ENCODE measurements at regions not wholly inside any gene's neighbourhood (a gene's known extent, or its start where the extent isn't known, plus 50 kb on each side); places are given as distances from the start of the nearest gene placed in this dataset.
"Not testable (repeated sequence)": the region's sequence is repeated elsewhere in the genome, so short reads cannot be mapped to it uniquely, and the experiment has no call there.

DNA sequence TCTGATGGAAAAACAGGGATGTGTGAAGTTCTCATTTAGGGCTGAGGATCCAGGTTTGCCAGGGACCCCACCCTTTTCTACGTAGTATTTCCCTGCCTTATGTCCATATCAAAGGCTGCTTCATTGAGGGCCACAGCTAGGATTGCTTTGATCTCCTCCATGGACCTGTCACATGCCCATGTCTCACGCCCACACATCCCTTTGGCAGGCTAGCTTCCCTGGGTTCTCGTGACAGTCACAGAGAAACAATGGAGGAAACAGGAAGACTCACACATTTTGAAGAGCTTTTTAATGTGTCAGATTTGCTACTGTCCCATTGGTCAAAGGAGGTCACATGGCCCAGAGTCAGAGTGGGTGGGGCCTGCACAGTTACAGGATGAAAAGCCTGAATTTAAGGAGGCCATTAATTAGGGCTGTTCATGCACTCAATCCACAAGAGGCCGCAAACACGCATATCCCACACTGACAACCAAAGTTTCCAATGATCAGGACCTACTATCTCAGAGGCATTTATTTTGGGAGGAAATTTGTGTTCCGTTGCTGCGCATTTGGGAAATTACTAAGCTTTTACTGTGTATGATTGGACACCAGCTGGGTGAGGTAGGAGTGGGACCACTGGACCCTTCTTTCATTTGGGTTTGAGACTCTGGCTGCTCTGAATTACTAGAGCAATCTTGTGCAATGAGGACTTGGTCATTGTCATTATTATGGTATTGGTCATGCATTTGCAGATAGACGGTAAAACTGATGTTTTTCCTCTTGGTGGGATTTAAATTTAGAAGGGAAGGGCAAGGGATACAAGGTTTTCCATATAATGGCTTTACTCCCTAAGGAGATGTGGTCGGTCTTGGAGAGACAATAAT lies 266.2 kb downstream of the KTN1 start:
- no peak for DNase-seq (ENCODE audit: low read depth in 1 of 2, low spot score in 1 of 2)

DNA sequence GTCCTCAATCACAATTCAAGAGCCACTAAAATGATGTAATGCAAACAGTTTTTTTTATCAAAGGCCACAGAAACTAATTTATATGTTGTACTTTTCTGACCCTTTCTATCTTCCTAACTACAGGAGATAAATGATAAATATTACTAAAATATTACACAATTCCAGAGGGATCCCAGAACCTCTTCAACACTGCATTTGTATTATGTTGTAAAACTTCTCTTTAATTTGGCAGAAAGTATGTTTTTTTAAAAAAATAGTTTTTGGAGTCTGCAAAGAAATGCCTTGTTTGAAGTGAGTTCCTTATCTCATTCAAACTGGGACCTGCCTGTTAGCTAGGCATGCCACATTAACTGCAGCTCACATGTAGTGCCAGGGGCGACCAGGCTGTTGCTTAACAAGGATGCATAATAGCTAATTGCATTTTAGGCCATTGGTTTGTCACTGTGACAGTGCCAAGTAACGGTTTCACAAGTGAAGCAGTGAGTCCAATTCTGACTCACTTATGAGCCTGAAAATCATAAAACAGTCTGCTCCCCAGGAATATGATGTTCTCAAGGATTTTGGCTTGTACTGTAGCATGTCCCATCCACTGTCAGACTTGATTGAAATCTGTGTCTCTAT lies 266.9 kb downstream of the KTN1 start:
- no peak for DNase-seq (ENCODE audit: low read depth in 1 of 2, low spot score in 1 of 2)

DNA sequence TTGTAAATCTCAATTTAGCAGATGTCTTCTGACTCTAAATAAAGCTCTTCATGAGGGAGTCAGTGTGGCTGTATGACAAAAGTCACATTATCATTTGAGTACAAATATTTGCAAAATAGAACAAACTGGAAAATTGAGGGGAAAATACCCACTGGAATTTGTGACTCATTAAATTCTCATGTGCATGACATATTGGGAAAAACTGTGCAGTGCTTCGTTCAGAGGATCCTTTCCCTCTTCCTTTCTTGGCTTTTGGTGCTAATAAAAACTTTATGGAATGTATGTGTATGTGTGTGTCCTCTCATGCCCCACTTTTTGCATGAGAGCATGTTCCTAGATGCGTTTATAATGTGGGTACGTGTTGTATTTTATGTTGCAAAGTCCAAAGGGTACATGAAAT lies 267.8 kb downstream of the KTN1 start:
- DNase-seq (ENCODE audit: low read depth in 1 of 2, low spot score in 1 of 2) = no peak

DNA sequence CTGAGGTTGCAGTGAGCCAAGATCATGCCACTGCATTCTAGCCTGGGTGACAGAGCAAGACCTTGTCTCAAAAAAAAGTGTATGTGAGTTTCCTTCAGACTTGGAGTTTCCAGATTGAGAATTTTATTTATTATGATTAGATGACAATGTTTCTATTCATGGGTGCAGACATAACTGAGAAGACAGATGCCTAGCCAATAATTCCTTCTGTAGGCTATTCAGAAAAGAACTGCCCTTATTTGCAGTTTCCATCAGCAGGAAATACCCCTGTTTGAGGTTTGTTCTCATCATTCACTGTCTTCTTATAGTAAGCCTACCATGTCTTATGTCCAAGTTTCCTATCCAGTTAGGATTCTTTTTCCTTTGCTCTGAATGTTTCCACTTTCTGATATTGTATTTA lies 269.0 kb downstream of the KTN1 start:
- no peak for DNase-seq (ENCODE audit: low read depth in 1 of 2, low spot score in 1 of 2)

DNA sequence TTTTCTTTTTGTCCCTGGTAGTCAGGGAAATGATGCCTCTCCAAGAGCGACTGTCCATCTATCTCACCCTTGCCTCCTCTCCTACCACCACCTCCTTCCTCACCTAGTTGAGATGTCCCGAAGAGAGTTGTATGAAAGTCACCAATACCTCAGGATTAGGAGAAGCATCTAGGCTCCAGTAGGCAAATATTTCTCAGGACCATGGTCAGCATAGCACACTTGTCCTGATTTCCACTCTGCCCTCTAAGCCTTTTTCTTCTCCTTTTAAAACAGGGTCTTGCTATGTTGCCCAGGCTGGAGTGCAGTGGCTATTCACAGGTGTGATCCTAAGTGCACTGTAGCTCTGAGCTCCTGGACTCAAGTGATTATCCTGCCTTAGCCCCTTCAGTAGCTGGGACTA lies 268.4 kb upstream of the PELI2 start:
- DNase-seq (ENCODE audit: low read depth in 1 of 2, low spot score in 1 of 2) = no peak

DNA sequence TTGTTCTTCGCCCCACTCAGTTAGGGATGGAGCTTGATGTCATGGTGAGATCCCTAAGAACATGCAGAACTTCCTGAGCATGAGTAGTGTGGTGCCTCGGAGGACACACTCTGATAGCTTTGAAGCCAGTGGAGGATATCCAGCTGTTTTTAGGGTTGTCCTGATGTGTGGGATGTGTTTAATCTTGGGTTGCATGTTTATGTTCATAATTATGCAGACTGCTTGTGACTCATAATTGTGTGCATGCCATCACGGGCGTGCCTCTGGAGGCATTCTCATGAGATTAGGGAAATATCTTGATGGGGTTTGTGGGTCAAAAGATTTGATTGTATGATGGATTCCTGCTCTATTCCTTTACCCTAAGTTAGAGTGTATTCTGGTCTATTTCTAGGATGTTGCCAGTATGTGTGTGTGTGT lies 267.4 kb upstream of the PELI2 start:
- no peak for DNase-seq (ENCODE audit: low read depth in 1 of 2, low spot score in 1 of 2)

DNA sequence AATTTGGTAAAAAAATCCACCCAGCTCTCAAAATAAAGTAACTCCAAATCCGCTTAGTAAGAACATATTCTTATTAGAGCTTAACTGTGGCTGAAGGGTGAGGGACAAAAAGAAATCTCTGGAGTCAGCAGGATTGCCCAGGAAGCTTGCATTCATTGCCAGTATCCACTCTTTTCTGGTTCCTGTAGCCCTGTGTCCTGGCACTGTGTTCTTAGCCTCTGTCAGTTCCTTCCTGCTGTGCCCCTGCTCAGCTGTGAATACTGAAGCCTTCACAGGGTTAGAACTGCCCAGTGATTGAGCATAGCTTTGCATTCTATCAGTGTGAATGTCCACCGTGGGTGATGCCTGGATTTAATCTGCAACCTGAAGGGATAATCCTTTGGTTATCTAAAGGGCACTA lies 266.9 kb upstream of the PELI2 start:
- no peak for DNase-seq (ENCODE audit: low read depth in 1 of 2, low spot score in 1 of 2)

DNA sequence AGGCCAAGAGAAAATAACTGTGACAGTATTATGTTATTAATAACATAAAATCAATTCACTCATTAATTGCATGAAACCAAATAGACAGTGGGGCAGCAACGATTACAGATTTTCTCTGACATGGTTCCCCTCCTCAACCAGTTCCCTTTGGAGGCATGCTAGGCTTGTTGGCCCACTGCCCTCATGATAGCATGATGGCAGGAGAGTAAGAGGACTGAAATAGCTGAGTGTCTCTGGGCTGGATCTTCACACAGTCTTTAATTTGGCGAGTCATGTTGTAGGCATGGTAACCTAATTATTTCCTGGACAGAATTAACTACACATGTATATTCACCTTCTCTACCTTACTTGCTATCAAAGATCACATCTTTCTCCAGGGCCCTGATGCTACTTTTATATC lies 266.2 kb upstream of the PELI2 start:
- no peak for DNase-seq (ENCODE audit: low read depth in 1 of 2, low spot score in 1 of 2)

DNA sequence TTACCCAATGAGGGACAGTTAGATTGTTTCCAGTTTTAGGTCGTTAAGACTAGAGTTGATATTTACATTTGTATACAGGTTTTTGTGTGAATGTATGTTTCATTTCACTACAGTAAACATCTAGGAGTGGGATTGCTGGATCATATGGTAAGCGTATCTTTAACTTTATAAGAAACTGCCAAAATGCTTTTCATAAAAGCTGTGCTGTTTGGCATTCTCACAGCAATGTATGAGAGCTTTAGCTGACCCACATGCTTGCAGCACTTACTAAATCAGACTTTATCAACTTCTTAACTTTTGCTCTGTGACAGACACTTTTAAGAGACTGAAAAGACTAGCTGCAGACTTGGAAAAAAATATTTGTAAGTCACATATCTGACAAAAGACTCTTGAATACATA lies 262.5 kb upstream of the PELI2 start:
- no peak for DNase-seq (ENCODE audit: low read depth in 1 of 2, low spot score in 1 of 2)

DNA sequence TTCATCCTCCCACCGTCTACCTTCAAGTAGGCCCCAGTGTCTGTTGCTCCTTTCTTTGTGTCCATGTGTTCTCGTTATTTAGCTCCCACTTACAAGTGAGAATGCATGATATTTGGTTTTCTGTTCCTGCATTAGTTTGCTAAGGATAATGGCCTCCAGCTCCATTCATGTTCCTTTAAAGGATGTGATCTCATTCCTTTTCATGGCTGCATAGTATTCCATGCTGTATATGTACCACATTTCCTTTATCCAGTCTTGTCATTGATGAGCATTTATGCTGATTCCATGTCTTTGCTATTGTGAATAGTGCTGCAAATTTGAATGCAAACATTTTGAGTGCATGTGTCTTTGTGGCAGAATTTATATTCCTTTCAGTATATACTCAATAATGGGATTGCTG lies 259.6 kb upstream of the PELI2 start:
- no peak for DNase-seq (ENCODE audit: low read depth in 1 of 2, low spot score in 1 of 2)

DNA sequence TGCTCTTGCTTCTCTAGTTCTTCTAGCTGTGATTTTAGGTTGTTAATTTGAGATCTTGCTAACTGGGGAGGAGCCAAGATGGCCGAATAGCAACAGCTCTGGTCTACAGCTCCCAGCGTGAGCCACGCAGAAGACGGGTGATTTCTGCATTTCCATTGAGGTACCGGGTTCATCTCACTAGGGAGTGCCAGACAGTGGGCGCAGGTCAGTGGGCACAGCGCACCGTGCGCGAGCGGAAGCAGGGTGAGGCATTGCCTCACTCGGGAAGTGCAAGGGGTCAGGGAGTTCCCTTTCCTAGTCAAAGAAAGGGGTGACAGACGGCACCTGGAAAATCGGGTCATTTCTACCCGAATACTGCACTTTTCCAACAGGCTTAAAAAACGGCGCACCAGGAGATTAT lies 256.6 kb upstream of the PELI2 start:
- not testable (repeated sequence) for DNase-seq (ENCODE audit: low read depth in 1 of 2, low spot score in 1 of 2)

DNA sequence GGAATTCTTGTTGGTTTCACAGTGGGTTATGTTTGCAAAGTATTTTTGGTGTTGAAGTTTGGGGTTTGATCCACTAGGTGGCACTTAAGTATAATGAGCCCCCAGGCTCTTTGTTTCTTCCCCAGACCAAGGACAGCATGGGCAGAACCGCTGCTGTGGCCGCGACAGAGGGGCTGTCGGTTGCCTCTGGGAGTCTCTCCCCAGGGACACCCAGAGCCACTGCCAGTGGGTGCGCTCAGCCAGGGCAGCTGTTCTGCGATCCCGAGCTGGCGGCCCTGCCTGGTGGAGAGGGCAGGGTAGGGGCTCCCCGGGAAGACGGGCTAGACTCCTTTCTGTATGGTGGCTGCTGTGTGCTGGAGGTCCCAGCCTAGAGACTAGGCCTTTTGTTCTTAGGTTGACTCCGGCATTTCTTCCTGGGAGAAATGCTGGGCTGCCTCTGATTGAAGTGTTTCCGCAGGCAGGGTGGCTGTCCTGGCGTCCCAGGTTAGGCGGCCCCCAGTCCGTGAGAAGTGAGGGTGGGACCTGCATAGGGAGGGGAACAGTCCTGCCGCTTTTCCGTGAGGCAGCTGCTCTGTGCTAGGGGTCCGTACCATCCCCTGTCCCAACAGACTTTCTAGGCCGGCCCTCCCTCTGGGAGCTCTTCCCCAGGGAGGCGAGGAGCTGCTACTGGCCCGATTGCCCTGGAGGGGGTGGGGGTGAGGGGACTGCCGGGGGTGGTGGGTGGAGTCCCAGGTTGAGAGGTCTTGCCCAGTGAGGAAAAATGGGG lies 253.1 kb upstream of the PELI2 start:
- DNase-seq (ENCODE audit: low read depth in 1 of 2, low spot score in 1 of 2) = no peak

DNA sequence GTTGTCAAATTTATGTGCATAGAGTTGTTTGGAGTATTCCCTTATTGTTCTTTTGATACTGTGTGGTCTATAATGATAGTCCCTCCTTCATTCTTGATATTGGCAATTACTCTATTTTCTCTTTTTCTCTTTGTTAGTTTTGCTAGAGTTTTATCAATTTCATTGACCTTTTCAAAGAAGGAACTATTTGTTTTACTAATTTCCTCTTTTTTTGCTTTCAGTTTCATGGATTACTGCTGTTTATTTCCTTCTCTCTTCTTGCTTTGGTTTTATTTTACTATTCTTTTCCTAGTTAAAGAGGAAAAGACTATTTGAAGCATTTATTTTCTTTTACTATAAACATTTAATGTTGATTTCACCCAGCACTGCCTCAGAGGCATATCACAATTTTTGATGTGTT lies 250.9 kb upstream of the PELI2 start:
- no peak for DNase-seq (ENCODE audit: low read depth in 1 of 2, low spot score in 1 of 2)

DNA sequence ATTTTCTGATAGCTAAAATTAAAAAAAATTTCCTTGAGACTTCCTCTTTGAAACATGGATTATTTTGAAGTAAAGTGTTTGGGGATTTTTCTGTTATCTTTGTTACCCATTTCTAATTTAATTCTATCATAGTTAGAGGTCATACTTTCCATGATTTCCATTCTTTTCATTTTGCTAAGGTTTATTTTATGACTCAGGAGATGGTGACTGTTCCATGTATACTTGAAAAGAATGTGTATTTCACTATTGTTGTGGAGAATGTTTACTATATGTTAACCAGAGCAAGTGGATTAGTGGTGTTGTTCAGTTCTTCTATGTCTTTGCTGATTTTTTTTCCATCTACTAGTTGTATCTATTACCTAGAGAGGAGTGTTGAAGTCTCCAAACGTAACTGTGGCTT lies 250.5 kb upstream of the PELI2 start:
- no peak for DNase-seq (ENCODE audit: low read depth in 1 of 2, low spot score in 1 of 2)

DNA sequence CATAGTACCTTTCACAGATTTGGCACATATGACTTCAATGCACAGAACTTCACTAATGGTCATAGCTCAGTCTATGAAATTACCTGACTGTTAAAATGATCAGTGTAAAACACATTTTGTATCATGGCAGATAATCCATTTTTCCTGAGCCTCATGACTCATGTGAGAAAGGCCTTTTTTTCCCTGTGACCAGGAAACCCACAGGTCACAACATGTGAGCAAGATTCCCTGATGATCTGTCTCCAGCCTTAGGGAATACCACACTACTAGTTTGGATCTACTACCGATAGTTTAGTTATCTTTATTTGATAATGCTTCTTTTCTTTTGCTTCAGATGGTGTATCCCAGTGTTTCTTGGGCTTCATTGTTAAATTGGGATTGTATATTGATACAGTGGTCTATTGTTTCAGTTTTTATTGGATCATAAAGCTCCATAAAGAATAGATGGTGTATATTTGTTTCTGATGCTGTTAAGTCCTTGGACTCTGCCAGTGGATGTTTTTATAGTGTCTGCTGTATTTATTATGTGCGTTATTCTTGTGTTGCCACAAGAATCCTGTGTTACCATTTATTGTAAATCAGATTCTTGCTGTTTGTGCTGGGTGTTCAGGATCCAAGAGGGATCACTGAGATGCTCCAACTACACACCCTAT lies 248.7 kb upstream of the PELI2 start:
- no peak for DNase-seq (ENCODE audit: low read depth in 1 of 2, low spot score in 1 of 2)

DNA sequence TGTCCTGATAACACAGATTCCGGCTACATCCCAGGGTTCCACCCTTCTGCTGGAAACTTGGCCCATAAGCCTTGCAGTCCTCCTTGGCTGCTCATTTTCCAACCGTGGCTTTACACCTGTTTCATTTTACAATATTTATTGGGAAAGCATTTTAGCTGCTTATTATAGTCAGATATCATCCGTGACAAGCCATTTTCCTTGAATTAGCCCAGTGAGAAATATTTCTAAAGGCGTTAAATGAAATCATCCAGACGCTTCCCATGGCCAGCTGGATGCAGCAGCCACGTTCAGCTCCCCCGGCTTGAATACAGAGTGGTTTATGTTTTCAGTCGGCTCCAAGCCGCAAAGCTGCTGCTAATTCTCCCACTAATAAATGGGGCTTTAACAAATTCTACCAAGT lies 245.0 kb upstream of the PELI2 start:
- no peak for DNase-seq (ENCODE audit: low read depth in 1 of 2, low spot score in 1 of 2)

DNA sequence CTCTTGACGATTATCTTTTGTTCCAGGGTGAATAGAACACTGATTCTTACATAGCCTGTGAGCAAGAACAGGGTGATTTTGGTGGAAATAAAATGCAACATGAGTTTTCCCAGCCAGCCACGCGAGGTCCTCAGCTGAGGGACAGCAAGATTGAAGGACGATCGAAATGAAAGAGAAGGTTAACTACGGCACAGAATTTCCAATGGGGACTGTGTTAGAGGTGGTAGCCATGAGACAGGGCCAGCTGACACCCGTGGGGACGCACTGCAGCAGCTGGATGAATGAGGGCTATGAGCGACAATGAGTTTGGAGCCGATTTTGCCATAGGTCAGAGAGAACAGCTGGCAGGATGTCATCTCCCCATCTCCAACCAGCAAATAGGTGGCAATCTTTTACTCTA lies 243.4 kb upstream of the PELI2 start:
- no peak for DNase-seq (ENCODE audit: low read depth in 1 of 2, low spot score in 1 of 2)

DNA sequence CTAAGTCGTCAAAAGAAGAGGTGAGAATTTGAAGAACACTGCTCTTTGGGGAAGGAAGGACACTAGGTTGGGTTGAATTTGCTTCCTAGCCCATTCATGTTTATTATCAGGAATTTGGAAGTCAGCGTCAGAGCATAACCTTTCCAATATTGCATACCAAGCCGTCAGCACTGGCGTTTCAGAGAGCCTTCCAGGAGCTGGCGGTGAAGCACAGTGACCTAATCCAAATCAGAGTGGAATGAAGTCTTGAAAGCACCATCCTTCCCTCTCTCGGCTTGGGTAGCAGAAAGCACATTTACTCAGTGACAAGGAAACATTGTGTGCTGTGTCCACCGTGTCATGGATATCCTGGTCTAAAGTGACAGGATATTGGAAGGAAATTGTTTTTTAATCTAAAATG lies 240.3 kb upstream of the PELI2 start:
- no peak for DNase-seq (ENCODE audit: low read depth in 1 of 2, low spot score in 1 of 2)

DNA sequence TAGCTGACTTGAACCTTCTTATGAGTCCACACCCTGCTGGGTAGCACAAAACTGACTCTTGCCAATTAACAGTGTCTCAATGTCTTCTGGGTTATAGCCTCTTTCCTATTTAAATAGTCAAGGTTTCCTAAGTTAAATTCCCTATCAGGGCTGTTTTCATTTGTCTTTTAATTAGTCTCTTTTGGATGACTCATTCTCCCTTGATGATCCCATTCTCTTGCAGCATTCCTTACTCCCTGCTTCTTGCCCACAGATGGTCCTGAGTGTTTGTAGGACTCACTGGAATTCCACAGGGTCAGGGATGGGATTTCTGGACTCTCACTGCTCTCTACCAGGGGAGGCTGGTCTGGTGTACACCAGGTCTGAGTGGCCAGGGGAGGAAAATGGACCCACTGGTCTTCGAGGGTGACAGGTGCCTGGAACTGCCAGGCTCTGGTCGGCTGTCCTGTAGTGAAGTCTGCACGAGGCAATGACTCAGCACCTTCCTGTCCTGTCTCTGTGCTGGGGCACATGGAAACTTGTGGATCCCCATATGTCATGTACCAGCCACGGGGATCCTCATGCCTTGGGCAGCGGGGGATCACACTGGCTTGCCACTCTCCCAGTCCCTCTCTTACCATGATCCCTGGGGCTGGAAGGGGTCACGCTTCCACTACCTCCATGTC lies 236.5 kb upstream of the PELI2 start:
- DNase-seq (ENCODE audit: low read depth in 1 of 2, low spot score in 1 of 2) = no peak

DNA sequence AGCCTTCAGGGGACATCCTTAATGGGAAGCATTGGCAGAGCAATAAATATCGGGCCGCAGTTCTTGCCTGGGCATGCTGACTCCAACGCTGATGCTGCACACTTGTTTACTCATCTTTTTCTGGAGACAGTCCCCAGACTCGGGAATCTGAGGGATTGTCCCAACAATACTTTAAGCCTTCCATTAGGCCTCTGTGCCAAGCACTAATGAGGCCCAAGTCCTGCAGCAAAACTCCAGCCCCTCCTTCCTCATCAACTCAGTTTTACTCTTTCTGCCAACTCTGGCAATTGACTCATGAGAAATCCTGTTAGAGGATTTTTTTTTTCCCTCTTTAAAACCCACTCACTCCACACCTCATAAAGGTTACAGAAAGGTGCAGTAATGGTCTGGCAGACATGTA lies 233.4 kb upstream of the PELI2 start:
- DNase-seq (ENCODE audit: low read depth in 1 of 2, low spot score in 1 of 2) = no peak

DNA sequence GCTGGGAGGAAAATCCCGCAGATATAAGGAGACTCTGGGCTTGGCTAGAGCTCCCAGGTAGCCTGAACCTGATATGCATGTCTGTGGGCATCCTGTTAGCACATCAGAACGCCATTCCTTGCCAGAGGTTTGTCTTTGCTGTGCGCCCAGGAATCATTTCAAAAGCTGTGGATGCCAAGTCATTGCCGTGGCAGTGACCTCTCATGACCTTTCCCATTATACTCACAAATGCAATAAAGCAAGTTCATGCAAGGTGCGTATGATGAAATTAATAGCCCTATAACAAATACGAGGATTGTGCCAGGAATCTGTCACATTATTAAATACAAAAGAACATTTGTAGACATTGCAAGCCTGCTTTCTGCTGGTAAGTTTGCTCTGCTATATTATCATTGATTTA lies 229.1 kb upstream of the PELI2 start:
- DNase-seq (ENCODE audit: low read depth in 1 of 2, low spot score in 1 of 2) = no peak
